ENCODE measurements at regions not wholly inside any gene's neighbourhood (a gene's known extent, or its start where the extent isn't known, plus 50 kb on each side); places are given as distances from the start of the nearest gene placed in this dataset.

- intact Hi-C loops (cut with micrococcal nuclease) = no loop called here
- no peak overlapping the region for H3K27ac ChIP-seq (ENCODE audit: insufficient read depth, low read depth, low read length)
- no peak overlapping the region for H2AFZ ChIP-seq (ENCODE audit: low read depth, low read length)
- no peak for TF ChIP-seq CTCF (IDR thresholded peaks at IDR 0.05; ENCODE audit: extremely low read depth in 1 of 2, insufficient read depth in 1 of 2, low read depth in 1 of 2, low read length in 2 of 2)
- TF ChIP-seq GATA2 (IDR thresholded peaks at IDR 0.05; ENCODE audit: insufficient read depth, insufficient read length, low read depth, low read length) = no peak
- no peak for TF ChIP-seq EZH2 (IDR thresholded peaks at IDR 0.05; ENCODE audit: borderline replicate concordance, low read depth, low read length, severe bottlenecking)
- TF ChIP-seq MAX (IDR thresholded peaks at IDR 0.05; ENCODE audit: insufficient read depth, insufficient read length) = no peak
- no peak for TF ChIP-seq FOS (IDR thresholded peaks at IDR 0.05; ENCODE audit: borderline replicate concordance, insufficient read depth, low read length)
- no peak for TF ChIP-seq MYC (IDR thresholded peaks at IDR 0.05; ENCODE audit: low read depth, low read length)
- no peak for TF ChIP-seq POLR2A (IDR thresholded peaks at IDR 0.05; ENCODE audit: low read depth, low read length)
- TF ChIP-seq JUN (IDR thresholded peaks at IDR 0.05; ENCODE audit: borderline replicate concordance, insufficient read depth, insufficient read length, low read depth) = no peak
- no peak for TF ChIP-seq POLR2AphosphoS5 (IDR thresholded peaks at IDR 0.05; ENCODE audit: insufficient read depth, low read depth, low read length)
- H3K79me2 ChIP-seq (ENCODE audit: control insufficient read depth, insufficient read depth, low read length) = no peaks in the 10 kb centered on the region
- no peaks in the 10 kb centered on the region for H3K4me1 ChIP-seq (ENCODE audit: control insufficient read depth, extremely low read depth, insufficient read depth, low read length)
- no peaks in the 10 kb centered on the region for H3K9me3 ChIP-seq (replicated peaks; ENCODE audit: control insufficient read depth, insufficient read depth, low read length)
- H4K20me1 ChIP-seq (replicated peaks; ENCODE audit: control insufficient read depth, extremely low read depth, insufficient read depth, low read length) = no peaks in the 10 kb centered on the region
- CTCF ChIA-PET = interaction anchor here (1.7 kb wide), 1 partner anchor 11 kb away, joined by 4 read pairs; no protein-coding TSS in a partner anchor
- no TSS peak for BruUV-seq (replicated peaks)
- no peaks in the 10 kb centered on the region for H3K36me3 ChIP-seq (ENCODE audit: control insufficient read depth in 2 of 2, extremely low read depth in 1 of 2, insufficient read depth in 2 of 2, low read length in 2 of 2)
- POLR2A ChIA-PET = no interaction called here
- no peak overlapping the region for H3K9ac ChIP-seq (replicated peaks; ENCODE audit: extremely low read depth, insufficient read depth, low read length)
- dilution Hi-C loops (cut with MboI; ENCODE audit: extremely low pct_ligation_motif_present, low sequenced_read_pairs) = no loop called here
- no peaks in the 10 kb centered on the region for H3K9me1 ChIP-seq (replicated peaks; ENCODE audit: control insufficient read depth, extremely low read depth, insufficient read depth, low read length)
- no peak overlapping the region for H3K4me3 ChIP-seq (replicated peaks in 1 of 3; ENCODE audit: insufficient read depth in 1 of 3, low read depth in 1 of 3, low read length in 3 of 3)
- FAIRE-seq = no peak
- H3K4me2 ChIP-seq (ENCODE audit: insufficient read depth, low read length) = no peak overlapping the region
- H3K27me3 ChIP-seq (ENCODE audit: control insufficient read depth in 2 of 2, insufficient read depth in 2 of 2, low read length in 2 of 2) = peaks cover 0 to 2% of the 10 kb centered on the region in 2 experiments
- no peak for DNase-seq (ENCODE audit: low read depth, low spot score)
Observed at GRCh38 chr2:157067562-157067961, 189.9 kb upstream of the GALNT5 start.

All from endothelial cell of umbilical vein (primary cell).